Ovary (tissue), 3 donors: ENCODE measurements at regions not wholly inside any gene's neighbourhood (a gene's known extent, or its start where the extent isn't known, plus 50 kb on each side); places are given as distances from the start of the nearest gene placed in this dataset.

Experiments
- CTCF ChIP-seq, 3 donors: fragments of 450-650 bp in 2 of 3; fragments of 200-600 bp in 1 of 3; IDR thresholded peaks; one replicate each; pipeline versions ENCODE4 v1.5.1 to v1.8.0; 2016 to 2022; ENCODE audit warnings: antibody characterized with exemption in 3 of 3, mild to moderate bottlenecking in 1 of 3
- EP300 ChIP-seq: sonication (generic); formaldehyde crosslinking; IDR thresholded peaks from one replicate; pipeline ENCODE4 v1.6.1; 2017; ENCODE audit warnings: antibody characterized with exemption
- POLR2A ChIP-seq: fragments of 450-650 bp; IDR thresholded peaks from one replicate; pipeline ENCODE4 v1.6.1; 2017; ENCODE audit warnings: antibody characterized with exemption, mild to moderate bottlenecking, moderate library complexity
- donor health status: DM: no; HTN: no; CAD: no.

- TF ChIP-seq CTCF (IDR thresholded peaks at IDR 0.05) (no peak), POLR2A (no peak), EP300 (no peak)
Measured at GRCh38 chr6:56714982-56715456, 72.3 kb upstream of the DST start.
